MM.1S (cell line): ENCODE measurements at regions not wholly inside any gene's neighbourhood (a gene's known extent, or its start where the extent isn't known, plus 50 kb on each side); places are given as distances from the start of the nearest gene placed in this dataset.

ENCODE experiments used
- DNase-seq: peaks from one replicate; pipeline ENCODE4 v3.0.0-alpha.2; 2015
- H2AFZ ChIP-seq: fragments of 300-600 bp; sonication (generic); 2 replicates; pipeline ENCODE4 v1.6.0; 2016; ENCODE audit warnings: antibody characterized with exemption, low read length
- H3F3A ChIP-seq: fragments of 300-600 bp; sonication (generic); 2 replicates; pipeline ENCODE4 v1.6.1; 2016; ENCODE audit warnings: mild to moderate bottlenecking, antibody characterized with exemption, low read length, moderate library complexity, mixed read lengths; ENCODE audit not compliant: insufficient read depth
- H3K27ac ChIP-seq: fragments of 300-600 bp; sonication (generic); 2 replicates; pipeline ENCODE4 v1.5.1; 2016; ENCODE audit warnings: mild to moderate bottlenecking, low read length
- H3K27me3 ChIP-seq: fragments of 300-600 bp; sonication (generic); replicated peaks from 2 replicates; pipeline ENCODE4 v1.6.0; 2016; ENCODE audit warnings: low read length; ENCODE audit not compliant: insufficient read depth
- H3K36me3 ChIP-seq: fragments of 300-600 bp; sonication (generic); replicated peaks from 2 replicates; pipeline ENCODE4 v1.6.1; 2016; ENCODE audit warnings: mild to moderate bottlenecking, low read length, mixed read lengths; ENCODE audit not compliant: insufficient read depth
- H3K4me1 ChIP-seq: fragments of 300-600 bp; sonication (generic); 2 replicates; pipeline ENCODE4 v1.6.1; 2016; ENCODE audit warnings: low read length, mixed read lengths
- H3K4me2 ChIP-seq: fragments of 300-600 bp; sonication (generic); 2 replicates; pipeline ENCODE4 v1.6.0; 2016; ENCODE audit warnings: low read depth, low read length
- H3K4me3 ChIP-seq: fragments of 300-600 bp; sonication (generic); 2 replicates; pipeline ENCODE4 v1.5.1; 2016; ENCODE audit warnings: low read length, mixed read lengths
- H3K79me2 ChIP-seq: fragments of 300-600 bp; sonication (generic); 2 replicates; pipeline ENCODE4 v1.6.1; 2016; ENCODE audit warnings: mixed run types, low read length, mixed read lengths
- H3K9ac ChIP-seq: fragments of 300-600 bp; sonication (generic); 2 replicates; pipeline ENCODE4 v1.6.1; 2016; ENCODE audit warnings: low read length, mixed read lengths
- H3K9me2 ChIP-seq: fragments of 300-600 bp; sonication (generic); replicated peaks from 2 replicates; pipeline ENCODE4 v1.6.1; 2016; ENCODE audit warnings: mild to moderate bottlenecking, low read length, mixed read lengths; ENCODE audit not compliant: insufficient read depth
- H3K9me3 ChIP-seq: fragments of 300-600 bp; sonication (generic); replicated peaks from 2 replicates; pipeline ENCODE4 v1.6.1; 2016; ENCODE audit warnings: mild to moderate bottlenecking, low read length, mixed read lengths; ENCODE audit not compliant: insufficient read depth
- H4K20me1 ChIP-seq: fragments of 300-600 bp; sonication (generic); 2 replicates; pipeline ENCODE4 v1.6.1; 2016; ENCODE audit warnings: mild to moderate bottlenecking, low read length, moderate library complexity, mixed read lengths; ENCODE audit not compliant: insufficient read depth
- CTCF ChIP-seq: fragments of 300-600 bp; sonication (generic); IDR thresholded peaks from 2 replicates; pipeline ENCODE4 v1.5.1; 2016; ENCODE audit warnings: antibody characterized with exemption, low read length, mixed read lengths
- EZH2 ChIP-seq: fragments of 300-600 bp; sonication (generic); optimal IDR thresholded peaks from 2 replicates; pipeline ENCODE3; 2017; ENCODE audit warnings: low read depth, mild to moderate bottlenecking, antibody characterized with exemption, low read length, mixed read lengths
- EZH2phosphoT487 ChIP-seq: fragments of 300-600 bp; sonication (generic); IDR thresholded peaks from 2 replicates; pipeline ENCODE4 v1.6.1; 2018; ENCODE audit warnings: antibody characterized with exemption, low read length

GRCh38 chr13:103568314-103568713, 502.1 kb upstream of the SLC10A2 start:
- Histone ChIP-seq H3K9ac (no peak overlapping the region; the same call in 1 of the 2 replicates), H2AFZ (peak overlapping the region; percentile 32; the same call in 1 of the 2 replicates)

GRCh38 chr13:103557878-103558277, 491.7 kb upstream of the SLC10A2 start:
- Histone ChIP-seq H3K27ac (no peak overlapping the region), H3K79me2 (no peaks in the 10 kb centered on the region), H3K9me2 (no peaks in the 10 kb centered on the region), H3K4me1 (no peaks in the 10 kb centered on the region), H3K27me3 (no peaks in the 10 kb centered on the region), H4K20me1 (no peaks in the 10 kb centered on the region), H3F3A (no peaks in the 10 kb centered on the region), H3K9ac (no peak overlapping the region), H3K9me3 (no peaks in the 10 kb centered on the region), H3K4me2 (no peak overlapping the region), H3K4me3 (no peak overlapping the region), H2AFZ (no peak overlapping the region), H3K36me3 (no peaks in the 10 kb centered on the region)
- TF ChIP-seq EZH2phosphoT487 (no peak), EZH2 (no peak), CTCF (no peak)
- no peak for DNase-seq

More at GRCh38 chr13:103568314-103568713, 502.1 kb upstream of the SLC10A2 start:
- peak; percentile 80 for DNase-seq
- no peaks in the 10 kb centered on the region for H3K79me2 ChIP-seq
- peak overlapping the region; percentile 18; the same call in 1 of the 2 replicates for H3K4me3 ChIP-seq
- peak overlapping the region; percentile 55; the same call in 1 of the 2 replicates for H3K27ac ChIP-seq
- H4K20me1 ChIP-seq = no peaks in the 10 kb centered on the region
- no peaks in the 10 kb centered on the region for H3K9me2 ChIP-seq
- H3F3A ChIP-seq = peaks cover 3% of the 10 kb centered on the region; the same call in 1 of the 2 replicates
- H3K36me3 ChIP-seq = no peaks in the 10 kb centered on the region
- H3K9me3 ChIP-seq = no peaks in the 10 kb centered on the region
- H3K27me3 ChIP-seq = no peaks in the 10 kb centered on the region
- peaks cover 7% of the 10 kb centered on the region; the same call in 1 of the 2 replicates for H3K4me1 ChIP-seq
- H3K4me2 ChIP-seq = peak overlapping the region; percentile 48
- no peak for TF ChIP-seq EZH2phosphoT487

- Histone ChIP-seq H3K4me3 (no peak overlapping the region), H3K9me3 (no peaks in the 10 kb centered on the region), H3K4me1 (no peaks in the 10 kb centered on the region), H3K27me3 (no peaks in the 10 kb centered on the region), H3K27ac (no peak overlapping the region), H3F3A (no peaks in the 10 kb centered on the region), H2AFZ (no peak overlapping the region), H3K4me2 (no peak overlapping the region), H4K20me1 (no peaks in the 10 kb centered on the region), H3K9ac (no peak overlapping the region), H3K79me2 (no peaks in the 10 kb centered on the region), H3K9me2 (no peaks in the 10 kb centered on the region), H3K36me3 (no peaks in the 10 kb centered on the region)
- DNase-seq = no peak
- no peak for TF ChIP-seq CTCF
- TF ChIP-seq EZH2phosphoT487 = no peak
- no peak for TF ChIP-seq EZH2
These were observed 490.5 kb upstream of the SLC10A2 start for GRCh38 chr13:103556681-103557080.

- DNase-seq = no peak
- H3K27me3 ChIP-seq = no peaks in the 10 kb centered on the region
- H3K9me2 ChIP-seq = no peaks in the 10 kb centered on the region
- H3K79me2 ChIP-seq = no peaks in the 10 kb centered on the region
- H3K4me2 ChIP-seq = no peak overlapping the region
- no peaks in the 10 kb centered on the region for H4K20me1 ChIP-seq
- H3K27ac ChIP-seq = no peak overlapping the region
- H3K36me3 ChIP-seq = no peaks in the 10 kb centered on the region
- no peaks in the 10 kb centered on the region for H3K4me1 ChIP-seq
- H2AFZ ChIP-seq = no peak overlapping the region
- H3K9me3 ChIP-seq = no peaks in the 10 kb centered on the region
- TF ChIP-seq EZH2 = no peak
- TF ChIP-seq CTCF = no peak
- no peak for TF ChIP-seq EZH2phosphoT487
- no peak overlapping the region for H3K9ac ChIP-seq
- no peaks in the 10 kb centered on the region for H3F3A ChIP-seq
- no peak overlapping the region for H3K4me3 ChIP-seq
These were observed 481.7 kb upstream of the SLC10A2 start for GRCh38 chr13:103547914-103548313.
